H9 (cell line): ENCODE measurements at regions not wholly inside any gene's neighbourhood (a gene's known extent, or its start where the extent isn't known, plus 50 kb on each side); places are given as distances from the start of the nearest gene placed in this dataset.

Source experiments
- DNase-seq: peaks from one replicate; pipeline ENCODE4 v3.0.0-alpha.2; 2017
- H2AFZ ChIP-seq: one replicate; pipeline ENCODE4 v1.6.1; 2013; ENCODE audit warnings: mild to moderate bottlenecking, low read length, control low read depth, moderate library complexity
- H2AK5ac ChIP-seq: 2 replicates; pipeline ENCODE4 v1.6.1; 2013; ENCODE audit warnings: low read length, control low read depth, mixed read lengths; ENCODE audit not compliant: insufficient read length
- H2BK120ac ChIP-seq: one replicate; pipeline ENCODE4 v1.6.1; 2013; ENCODE audit warnings: low read depth, mild to moderate bottlenecking, low read length, control low read depth, inconsistent platforms; ENCODE audit not compliant: poor library complexity, severe bottlenecking
- H2BK12ac ChIP-seq: 2 replicates; pipeline ENCODE4 v1.6.1; 2013; ENCODE audit warnings: low read length, control low read depth, mixed read lengths, low read depth; ENCODE audit not compliant: insufficient read length
- H2BK15ac ChIP-seq: 2 replicates; pipeline ENCODE4 v1.6.1; 2013; ENCODE audit warnings: low read depth, low read length, control low read depth
- H2BK20ac ChIP-seq: one replicate; pipeline ENCODE4 v1.6.1; 2013; ENCODE audit warnings: low read depth, mild to moderate bottlenecking, low read length, control low read depth, inconsistent platforms; ENCODE audit not compliant: poor library complexity, severe bottlenecking
- H2BK5ac ChIP-seq: 2 replicates; pipeline ENCODE4 v1.6.1; 2013; ENCODE audit warnings: low read length, control low read depth, mixed read lengths; ENCODE audit not compliant: insufficient read length
- H3K14ac ChIP-seq: 2 replicates; pipeline ENCODE4 v1.6.1; 2013; ENCODE audit warnings: low read length, control low read depth; ENCODE audit not compliant: insufficient read depth
- H3K18ac ChIP-seq: 2 replicates; pipeline ENCODE4 v1.6.1; 2013; ENCODE audit warnings: low read depth, mild to moderate bottlenecking, mixed read lengths, low read length, control low read depth; ENCODE audit not compliant: insufficient read length
- H3K23ac ChIP-seq: 2 replicates; pipeline ENCODE4 v1.6.1; 2013; ENCODE audit warnings: low read length, control low read depth, mixed read lengths, low read depth; ENCODE audit not compliant: insufficient read length
- H3K23me2 ChIP-seq: 2 replicates; pipeline ENCODE4 v1.6.1; 2013; ENCODE audit warnings: low read depth, mild to moderate bottlenecking, mixed read lengths, low read length, control low read depth; ENCODE audit not compliant: insufficient read length, poor library complexity, severe bottlenecking
- H3K27ac ChIP-seq: 2 replicates; pipeline ENCODE4 v1.5.1; 2013; ENCODE audit warnings: low read length, control low read depth, mixed read lengths, low read depth; ENCODE audit not compliant: insufficient read length
- H3K27me3 ChIP-seq: 2 replicates; pipeline ENCODE4 v1.6.1; 2013; ENCODE audit warnings: low read length, control low read depth, inconsistent platforms; ENCODE audit not compliant: insufficient read depth
- H3K4ac ChIP-seq: 2 replicates; pipeline ENCODE4 v1.6.1; 2013; ENCODE audit warnings: low read depth, mild to moderate bottlenecking, control low read depth, inconsistent platforms, low read length, moderate library complexity
- H3K4me1 ChIP-seq: 2 replicates; pipeline ENCODE4 v1.6.1; 2013; ENCODE audit warnings: low read length, control low read depth, inconsistent platforms; ENCODE audit not compliant: insufficient read depth
- H3K4me2 ChIP-seq: 2 replicates; pipeline ENCODE4 v1.6.1; 2013; ENCODE audit warnings: low read length, control low read depth, mixed read lengths; ENCODE audit not compliant: insufficient read length, insufficient read depth
- H3K56ac ChIP-seq: 2 replicates; pipeline ENCODE4 v1.6.1; 2013; ENCODE audit warnings: low read depth, mild to moderate bottlenecking, mixed read lengths, low read length, control low read depth; ENCODE audit not compliant: insufficient read length
- H3K79me1 ChIP-seq: 2 replicates; pipeline ENCODE4 v1.6.1; 2013; ENCODE audit warnings: low read depth, mild to moderate bottlenecking, moderate library complexity, low read length, control low read depth, inconsistent platforms; ENCODE audit not compliant: insufficient read depth, poor library complexity, severe bottlenecking
- H3K79me2 ChIP-seq: 2 replicates; pipeline ENCODE4 v1.6.1; 2013; ENCODE audit warnings: low read length, control low read depth, inconsistent platforms; ENCODE audit not compliant: insufficient read depth
- H3K9ac ChIP-seq: 2 replicates; pipeline ENCODE4 v1.6.1; 2013; ENCODE audit warnings: low read length, control low read depth, mixed read lengths; ENCODE audit not compliant: insufficient read length; ENCODE audit errors: extremely low read depth
- H3K9me3 ChIP-seq: one replicate; pipeline ENCODE4 v1.6.1; 2013; ENCODE audit warnings: low read depth, low read length, inconsistent platforms; ENCODE audit not compliant: control insufficient read depth
- H3T11ph ChIP-seq: one replicate; pipeline ENCODE4 v1.6.1; 2013; ENCODE audit warnings: mild to moderate bottlenecking, low read length, control low read depth, inconsistent platforms
- H4K20me1 ChIP-seq: one replicate; pipeline ENCODE4 v1.6.1; 2013; ENCODE audit not compliant: control insufficient read depth, insufficient read length, insufficient read depth
- H4K5ac ChIP-seq: 2 replicates; pipeline ENCODE4 v1.6.1; 2013; ENCODE audit warnings: low read depth, mild to moderate bottlenecking, mixed read lengths, low read length, control low read depth; ENCODE audit not compliant: insufficient read length
- H4K8ac ChIP-seq: replicated peaks from 2 replicates; pipeline ENCODE4 v1.6.1; 2013; ENCODE audit warnings: low read length, control low read depth, mixed read lengths, low read depth; ENCODE audit not compliant: insufficient read length
- H4K91ac ChIP-seq: 2 replicates; pipeline ENCODE4 v1.6.1; 2013; ENCODE audit warnings: low read depth, mild to moderate bottlenecking, moderate library complexity, mixed read lengths, low read length, control low read depth; ENCODE audit not compliant: insufficient read length
- H3K27ac Mint-ChIP-seq, 3 experiments: 2 replicates in 2 of 3; 3 replicates in 1 of 3; pipeline ENCODE4 v1.8.0; 2020 to 2021; ENCODE audit warnings: mixed read lengths in 3 of 3, mild to moderate bottlenecking in 1 of 3, moderate library complexity in 1 of 3
- H3K27me3 Mint-ChIP-seq: 2 replicates; pipeline ENCODE4 v1.8.0; 2021; ENCODE audit warnings: low read depth, mild to moderate bottlenecking, moderate library complexity, mixed read lengths
- H3K36me3 Mint-ChIP-seq, 3 experiments: 2 replicates in 2 of 3; 3 replicates in 1 of 3; pipeline ENCODE4 v1.8.0; 2020 to 2021; ENCODE audit warnings: low read depth in 3 of 3, mixed read lengths in 3 of 3; ENCODE audit not compliant: insufficient read depth in 1 of 3
- H3K4me1 Mint-ChIP-seq, 2 experiments: 2 replicates each; pipeline ENCODE4 v1.8.0; 2020; ENCODE audit warnings: mixed read lengths in 2 of 2
- H3K4me3 Mint-ChIP-seq, 2 experiments: 2 replicates in 1 of 2; 3 replicates in 1 of 2; pipeline ENCODE4 v1.8.0; 2020 to 2021; ENCODE audit warnings: mild to moderate bottlenecking in 2 of 2, mixed read lengths in 2 of 2, moderate library complexity in 1 of 2
- H3K9me3 Mint-ChIP-seq, 2 experiments: 2 replicates in 1 of 2; 3 replicates in 1 of 2; pipeline ENCODE4 v1.8.0; 2020; ENCODE audit warnings: mild to moderate bottlenecking in 2 of 2, mixed read lengths in 2 of 2, moderate library complexity in 1 of 2
- WGBS: extraction: QIAGEN DNeasy Blood & Tissue Kit; methylation state at CpG from one replicate; pipeline ENCODE4 v1.1.7; 2013; ENCODE audit warnings: missing lambda C conversion rate, low lambda C conversion rate, mixed read lengths; ENCODE audit not compliant: insufficient read length; ENCODE audit errors: extremely low coverage; 5-methylcytosine and 5-hydroxymethylcytosine counted together
- TF ChIP-seq, protein P1 (sequence below): fragments of 200-600 bp; sonication (generic); conservative IDR thresholded peaks from 3 replicates; pipeline ENCODE4 v1.8.0; 2021; ENCODE audit warnings: antibody characterized with exemption, mild to moderate bottlenecking

DNA sequence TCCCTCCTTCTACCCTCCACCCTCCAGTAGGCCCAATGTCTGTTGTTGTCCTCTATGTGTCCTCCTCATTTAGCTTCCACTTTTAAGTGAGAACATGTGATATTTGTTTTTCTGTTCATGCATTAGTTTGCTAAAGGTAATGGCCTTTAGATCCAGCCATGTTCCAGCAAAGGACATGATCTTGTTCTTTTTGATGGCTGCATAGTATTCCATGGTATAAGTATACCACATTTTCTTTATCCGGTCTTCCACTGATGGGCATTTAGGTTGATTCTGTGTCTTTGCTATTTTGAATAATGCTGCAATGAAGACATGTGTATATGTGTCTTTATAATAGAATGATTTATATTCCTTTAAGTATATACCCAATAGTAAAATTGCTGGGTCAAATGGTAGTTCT lies 232.5 kb upstream of the PRR16 start:
- Mint-ChIP-seq H3K27me3 (no peaks in the 10 kb centered on the region), H3K9me3 (peaks cover 3 to 4% of the 10 kb centered on the region in 2 experiments; a peak in 4 of 5 replicates), H3K4me1 (no peaks in the 10 kb centered on the region), H3K27ac (no peak overlapping the region), H3K4me3 (no peak overlapping the region), H3K36me3 (peaks cover 0 to 4% (median 0%) of the 10 kb centered on the region in 3 experiments; a peak in 2 of 7 replicates)
- no peak overlapping the region for H3K14ac ChIP-seq
- H2BK12ac ChIP-seq: no peak overlapping the region
- no peak overlapping the region for H3K9ac ChIP-seq
- no peak for DNase-seq
- H3K27me3 ChIP-seq: no peaks in the 10 kb centered on the region
- H2AFZ ChIP-seq: no peak overlapping the region
- H4K5ac ChIP-seq: no peak overlapping the region
- H3K27ac ChIP-seq: no peak overlapping the region
- no peak overlapping the region for H4K8ac ChIP-seq
- H2BK15ac ChIP-seq: no peak overlapping the region
- no peaks in the 10 kb centered on the region for H3K4me1 ChIP-seq
- H2BK5ac ChIP-seq: no peak overlapping the region
- H2BK120ac ChIP-seq: no peak overlapping the region
- H3K4ac ChIP-seq: no peak overlapping the region
- H4K20me1 ChIP-seq: no peaks in the 10 kb centered on the region
- no peaks in the 10 kb centered on the region for H3K79me2 ChIP-seq
- no peak overlapping the region for H4K91ac ChIP-seq
- TF ChIP-seq, protein P1, sequence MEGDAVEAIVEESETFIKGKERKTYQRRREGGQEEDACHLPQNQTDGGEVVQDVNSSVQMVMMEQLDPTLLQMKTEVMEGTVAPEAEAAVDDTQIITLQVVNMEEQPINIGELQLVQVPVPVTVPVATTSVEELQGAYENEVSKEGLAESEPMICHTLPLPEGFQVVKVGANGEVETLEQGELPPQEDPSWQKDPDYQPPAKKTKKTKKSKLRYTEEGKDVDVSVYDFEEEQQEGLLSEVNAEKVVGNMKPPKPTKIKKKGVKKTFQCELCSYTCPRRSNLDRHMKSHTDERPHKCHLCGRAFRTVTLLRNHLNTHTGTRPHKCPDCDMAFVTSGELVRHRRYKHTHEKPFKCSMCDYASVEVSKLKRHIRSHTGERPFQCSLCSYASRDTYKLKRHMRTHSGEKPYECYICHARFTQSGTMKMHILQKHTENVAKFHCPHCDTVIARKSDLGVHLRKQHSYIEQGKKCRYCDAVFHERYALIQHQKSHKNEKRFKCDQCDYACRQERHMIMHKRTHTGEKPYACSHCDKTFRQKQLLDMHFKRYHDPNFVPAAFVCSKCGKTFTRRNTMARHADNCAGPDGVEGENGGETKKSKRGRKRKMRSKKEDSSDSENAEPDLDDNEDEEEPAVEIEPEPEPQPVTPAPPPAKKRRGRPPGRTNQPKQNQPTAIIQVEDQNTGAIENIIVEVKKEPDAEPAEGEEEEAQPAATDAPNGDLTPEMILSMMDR: no peak
- H2AK5ac ChIP-seq: no peak overlapping the region
- no peaks in the 10 kb centered on the region for H3K79me1 ChIP-seq
- no peak overlapping the region for H3K4me2 ChIP-seq
- no peak overlapping the region for H3K18ac ChIP-seq
- no peak overlapping the region for H3K56ac ChIP-seq
- H3K23ac ChIP-seq: no peak overlapping the region
- no CpG with 5 or more reads among the region's 1 CpG for WGBS
- H3T11ph ChIP-seq: no peak overlapping the region
- H3K9me3 ChIP-seq: no peaks in the 10 kb centered on the region
- no peak overlapping the region for H2BK20ac ChIP-seq
- H3K23me2 ChIP-seq: no peaks in the 10 kb centered on the region
